ENCODE measurements at regions not wholly inside any gene's neighbourhood (a gene's known extent, or its start where the extent isn't known, plus 50 kb on each side); places are given as distances from the start of the nearest gene placed in this dataset.
"Not testable (repeated sequence)": the region's sequence is repeated elsewhere in the genome, so short reads cannot be mapped to it uniquely, and the experiment has no call there.

DNA sequence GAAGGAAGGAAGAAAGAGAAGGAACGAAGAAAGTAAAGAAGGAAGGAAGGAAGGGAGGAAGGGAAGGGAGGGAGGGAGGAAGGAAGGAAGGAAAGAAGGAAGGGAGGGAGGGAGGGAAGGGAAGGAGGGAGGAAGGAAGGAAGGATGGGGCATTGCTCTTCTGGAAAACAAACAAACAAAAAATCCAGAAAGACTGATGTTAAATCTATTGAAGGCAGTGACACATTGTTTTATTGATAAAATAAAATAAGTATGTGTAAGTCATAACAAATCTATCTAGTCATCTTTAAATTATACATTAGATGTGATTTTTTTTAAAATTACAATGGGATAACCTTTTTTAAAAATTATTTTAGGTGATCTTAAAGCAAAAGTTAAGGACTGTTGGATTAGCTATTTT, 1245.5 kb downstream of the STIM2 start (continued):
- no peak for TF ChIP-seq E2F6 (IDR thresholded peaks at IDR 0.05; ENCODE audit: borderline replicate concordance, low read depth)
- TF ChIP-seq ZNF302 (CRISPR knock-in tag; IDR thresholded peaks at IDR 0.05): no peak
- TF ChIP-seq CBX2 (IDR thresholded peaks at IDR 0.05; ENCODE audit: borderline replicate concordance, low read depth): no peak
- no peak for TF ChIP-seq CEBPB (IDR thresholded peaks at IDR 0.05)
- TF ChIP-seq ATOH8 (CRISPR knock-in tag; IDR thresholded peaks at IDR 0.05; ENCODE audit: low read depth): no peak

- CTCF ChIA-PET: no interaction called here
- no peak overlapping the region for H3K4me2 ChIP-seq
- H3K4me3 ChIP-seq: no peak overlapping the region
- TF ChIP-seq PBX3 (IDR thresholded peaks at IDR 0.05) (no peak), ATOH8 (CRISPR knock-in tag; IDR thresholded peaks at IDR 0.05; ENCODE audit: low read depth) (no peak), CHD2 (IDR thresholded peaks at IDR 0.05; ENCODE audit: low read length, partially characterized antibody) (no peak), ZFP36 (IDR thresholded peaks at IDR 0.05; ENCODE audit: borderline replicate concordance, partially characterized antibody) (no peak), RNF2 (IDR thresholded peaks at IDR 0.05; ENCODE audit: borderline replicate concordance, low read depth) (no peak), ZSCAN20 (CRISPR knock-in tag; IDR thresholded peaks at IDR 0.05) (no peak), ESRRA (IDR thresholded peaks at IDR 0.05; ENCODE audit: borderline replicate concordance, low read length) (no peak), MAFK (IDR thresholded peaks at IDR 0.05; ENCODE audit: partially characterized antibody) (no peak), BHLHE40 (IDR thresholded peaks at IDR 0.05; ENCODE audit: low read depth, low read length) (no peak), REST (IDR thresholded peaks at IDR 0.05) (no peak), HDAC2 (IDR thresholded peaks at IDR 0.05) (no peak), TFCP2L1 (CRISPR knock-in tag; IDR thresholded peaks at IDR 0.05) (no peak), GATA3 (IDR thresholded peaks at IDR 0.05; ENCODE audit: borderline replicate concordance) (no peak)
- no peaks in the 10 kb centered on the region for H3K9me3 ChIP-seq
- no peak overlapping the region for H3K27ac ChIP-seq
- FAIRE-seq (no peak), ATAC-seq (no peak), DNase-seq (ENCODE audit: low read depth in 1 of 2, low spot score in 1 of 2) (no peak)
- no peaks in the 10 kb centered on the region for H3K4me1 ChIP-seq
- POLR2A ChIA-PET: no interaction called here
These were observed 1249.2 kb downstream of the STIM2 start for GRCh38 chr4:28109801-28110200.

DNA sequence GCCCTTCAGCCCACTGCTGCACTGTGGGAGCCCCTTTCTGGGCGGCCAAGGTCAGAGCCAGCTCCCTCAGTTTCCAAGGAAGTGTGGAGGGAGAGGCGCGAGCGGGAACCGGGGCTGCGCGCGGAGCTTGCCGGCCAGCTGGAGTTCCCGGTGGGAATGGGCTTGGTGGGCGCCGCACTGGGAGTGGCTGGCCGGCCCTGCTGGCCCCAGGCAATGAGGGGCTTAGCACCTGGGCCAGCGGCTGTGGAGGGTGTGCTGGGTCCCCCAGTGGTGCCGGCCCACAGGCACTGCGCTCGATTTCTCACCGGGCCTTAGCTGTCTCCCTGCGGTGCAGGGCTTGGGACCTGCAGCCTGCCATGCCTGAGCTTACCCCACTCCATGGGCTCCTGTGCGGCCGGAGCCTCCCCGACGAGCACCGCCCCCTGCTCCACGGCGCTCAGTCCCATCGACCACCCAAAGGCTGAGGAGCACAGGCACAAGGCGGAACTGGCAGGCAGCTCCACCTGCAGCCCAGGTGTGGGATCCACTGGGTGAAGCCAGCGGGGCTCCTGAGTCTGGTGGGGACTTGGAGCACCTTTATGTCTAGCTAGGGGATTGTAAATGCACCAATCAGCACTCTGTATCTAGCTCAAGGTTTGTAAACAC, 1252.2 kb downstream of the STIM2 start:
- FAIRE-seq; H3K4me3 ChIP-seq; POLR2A ChIA-PET; DNase-seq (ENCODE audit: low read depth in 1 of 2, low spot score in 1 of 2); CTCF ChIA-PET; H3K9me3 ChIP-seq; H3K4me2 ChIP-seq; H3K27ac ChIP-seq; H3K4me1 ChIP-seq; ATAC-seq: not testable (repeated sequence)
- WGBS (ENCODE audit: missing lambda C conversion rate): 42% methylated on average over 2 of the region's 29 CpGs

GRCh38 chr4:28113586-28113985, 1252.9 kb downstream of the STIM2 start:
- H3K4me1 ChIP-seq; H3K27ac ChIP-seq; H3K9me3 ChIP-seq; FAIRE-seq; CTCF ChIA-PET; ATAC-seq; H3K4me2 ChIP-seq; POLR2A ChIA-PET; DNase-seq (ENCODE audit: low read depth in 1 of 2, low spot score in 1 of 2); H3K4me3 ChIP-seq: not testable (repeated sequence)
- whole genome bisulfite sequencing (ENCODE audit: missing lambda C conversion rate): 86% methylated on average over 16 of the region's 16 CpGs

GRCh38 chr4:28116526-28117083, 1256.0 kb downstream of the STIM2 start:
- H3K4me2 ChIP-seq; POLR2A ChIA-PET; ATAC-seq; H3K4me1 ChIP-seq; H3K4me3 ChIP-seq; H3K27ac ChIP-seq; DNase-seq (ENCODE audit: low read depth in 1 of 2, low spot score in 1 of 2); CTCF ChIA-PET; H3K9me3 ChIP-seq; FAIRE-seq: not testable (repeated sequence)
- WGBS (ENCODE audit: missing lambda C conversion rate): 69% methylated on average over 12 of the region's 12 CpGs
